GM12878 (cell line): ENCODE measurements at regions not wholly inside any gene's neighbourhood (a gene's known extent, or its start where the extent isn't known, plus 50 kb on each side); places are given as distances from the start of the nearest gene placed in this dataset.

ENCODE experiments used
- ATAC-seq: fragments of 200-7000 bp; cut with Tn5 transposase; 3 replicates; pipeline ENCODE4 v1.9.1; 2020; ENCODE audit warnings: mild to moderate bottlenecking, moderate library complexity
- BruUV-seq: library from RNA; stranded (reverse); fragments of 400-500 nt; replicated peaks from 2 replicates; lab custom pipeline; 2021; lab: Mats Ljungman, UMichigan
- CTCF ChIA-PET: fragments of 300-600 bp; sonication (Branson Sonifier 250); formaldehyde crosslinking; extraction: SDS; loops from one replicate; lab custom pipeline; 2021; ENCODE audit warnings: inconsistent platforms; lab: Yijun Ruan, JAX
- POLR2A ChIA-PET: fragments of 350-600 bp; formaldehyde crosslinking; extraction: SDS; loops from one replicate; lab custom pipeline; 2021; ENCODE audit warnings: inconsistent platforms; lab: Charles Lee
- RAD21 ChIA-PET: fragments of 300-600 bp; sonication (Branson Sonifier 250); formaldehyde crosslinking; loops from one replicate; lab custom pipeline; 2023; ENCODE audit warnings: antibody characterized with exemption; ENCODE audit not compliant: unreplicated experiment; lab: Charles Lee
- SMC1A ChIA-PET: fragments of 300-600 bp; sonication (Branson Sonifier 250); formaldehyde crosslinking; loops from one replicate; lab custom pipeline; 2023; ENCODE audit not compliant: unreplicated experiment, uncharacterized antibody; lab: Charles Lee
- DNase-seq: peaks from one replicate; pipeline ENCODE4 v3.0.0-alpha.2; 2011; ENCODE audit warnings: low read depth, low spot score
- FAIRE-seq: peaks from 3 replicates; lab custom pipeline; 2011; peaks lifted over from hg19 to GRCh38; lab: Jason Lieb, UNC
- H2AFZ ChIP-seq: 2 replicates; pipeline ENCODE4 v1.6.0; 2011; ENCODE audit warnings: low read depth, low read length, control low read depth; ENCODE audit not compliant: control insufficient read depth
- H3K27ac ChIP-seq: 2 replicates; pipeline ENCODE4 v1.5.1; 2011; ENCODE audit warnings: control low read depth; ENCODE audit not compliant: control insufficient read depth, insufficient read depth
- H3K27me3 ChIP-seq, 2 experiments: replicated peaks in 1 of 2; 2 replicates each; pipeline versions ENCODE4 v1.6.0 to v1.6.1; 2011; ENCODE audit warnings: low read length in 1 of 2; ENCODE audit not compliant: control insufficient read depth in 2 of 2, insufficient read depth in 2 of 2
- H3K36me3 ChIP-seq, 2 experiments: 2 replicates each; pipeline ENCODE4 v1.5.1; 2011; ENCODE audit warnings: low read length in 1 of 2; ENCODE audit not compliant: control insufficient read depth in 2 of 2, insufficient read depth in 2 of 2
- H3K4me1 ChIP-seq: 2 replicates; pipeline ENCODE4 v1.6.1; 2011; ENCODE audit warnings: mild to moderate bottlenecking, low read length, moderate library complexity, mixed read lengths; ENCODE audit not compliant: control insufficient read depth, insufficient read depth
- H3K4me2 ChIP-seq: 2 replicates; pipeline ENCODE4 v1.6.0; 2011; ENCODE audit warnings: control low read depth; ENCODE audit not compliant: control insufficient read depth, insufficient read depth
- H3K4me3 ChIP-seq: fragments of 200-600 bp; sonication (generic); 2 replicates; pipeline ENCODE4 v1.5.1; 2016
- H3K79me2 ChIP-seq: 2 replicates; pipeline ENCODE4 v1.6.0; 2011; ENCODE audit warnings: low read length; ENCODE audit not compliant: control insufficient read depth, insufficient read depth
- H3K9ac ChIP-seq: 2 replicates; pipeline ENCODE4 v1.8.0; 2011; ENCODE audit warnings: low read length, control low read depth, mixed read lengths; ENCODE audit not compliant: control insufficient read depth, insufficient read depth
- H3K9me3 ChIP-seq: replicated peaks from 3 replicates; pipeline ENCODE4 v1.5.1; 2011; ENCODE audit warnings: mild to moderate bottlenecking, low read length; ENCODE audit not compliant: control insufficient read depth, insufficient read depth
- H4K20me1 ChIP-seq: 2 replicates; pipeline ENCODE4 v1.6.0; 2011; ENCODE audit not compliant: control insufficient read depth, insufficient read depth
- ASH2L ChIP-seq: fragments of 300-600, 200-600 bp; sonication (generic); IDR thresholded peaks from 2 replicates; pipeline ENCODE4 v1.6.1; 2017; ENCODE audit warnings: low read depth, mild to moderate bottlenecking, borderline replicate concordance
- CBX3 ChIP-seq: fragments of 200-600 bp; sonication (generic); IDR thresholded peaks from 2 replicates; pipeline ENCODE4 v1.6.1; 2016; ENCODE audit warnings: low read depth, borderline replicate concordance
- GATAD2B ChIP-seq: fragments of 450-650 bp; conservative IDR thresholded peaks from 2 replicates; pipeline ENCODE4 v1.6.1; 2017; ENCODE audit warnings: low read depth, mild to moderate bottlenecking, moderate library complexity
- KAT2A ChIP-seq: conservative IDR thresholded peaks from 2 replicates; pipeline ENCODE4 v1.6.1; 2011; ENCODE audit warnings: low read depth, low read length; ENCODE audit not compliant: control insufficient read depth
- KLF5 ChIP-seq: fragments of 450-650 bp; IDR thresholded peaks from 2 replicates; pipeline ENCODE4 v1.6.1; 2014; ENCODE audit warnings: mild to moderate bottlenecking; ENCODE audit not compliant: partially characterized antibody
- NR2C1 ChIP-seq: fragments of 450-650 bp; IDR thresholded peaks from 2 replicates; pipeline ENCODE4 v1.6.1; 2017; ENCODE audit warnings: antibody characterized with exemption, mild to moderate bottlenecking, moderate library complexity
- NR2F1 ChIP-seq: fragments of 450-650 bp; conservative IDR thresholded peaks from 2 replicates; pipeline ENCODE4 v1.6.1; 2017; ENCODE audit warnings: mild to moderate bottlenecking
- PML ChIP-seq: IDR thresholded peaks from 2 replicates; pipeline ENCODE4 v1.6.1; 2012; ENCODE audit warnings: low read length, inconsistent platforms
- RBBP5 ChIP-seq: fragments of 200-600 bp; sonication (generic); conservative IDR thresholded peaks from 2 replicates; pipeline ENCODE4 v1.6.1; 2016
- RELA ChIP-seq: fragments of 450-650 bp; IDR thresholded peaks from 2 replicates; pipeline ENCODE4 v1.8.0; 2014; ENCODE audit warnings: borderline replicate concordance; ENCODE audit not compliant: partially characterized antibody
- SUPT20H ChIP-seq: IDR thresholded peaks from 2 replicates; pipeline ENCODE4 v1.6.1; 2011; ENCODE audit warnings: low read depth, mild to moderate bottlenecking, low read length, moderate library complexity, borderline replicate concordance; ENCODE audit not compliant: control insufficient read depth
- YY1 ChIP-seq: IDR thresholded peaks from 2 replicates; pipeline ENCODE4 v1.6.1; 2011; ENCODE audit warnings: low read depth, mild to moderate bottlenecking, low read length
- ZSCAN29 ChIP-seq: fragments of 450-650 bp; IDR thresholded peaks from 2 replicates; pipeline ENCODE4 v1.6.1; 2017; ENCODE audit warnings: mild to moderate bottlenecking, moderate library complexity
- WGBS: methylation state at CpG from one replicate; pipeline ENCODE4 v1.1.6; 2016; ENCODE audit warnings: low lambda C conversion rate; ENCODE audit not compliant: insufficient replicate concordance, insufficient coverage; ENCODE audit errors: missing lambda C conversion rate; 5-methylcytosine and 5-hydroxymethylcytosine counted together
- in situ Hi-C: fragments of 300-500 bp; cut with MboI; formaldehyde crosslinking; loops from 9 replicates; pipeline ENCODE4 v1.14.3; 2018; ENCODE audit warnings: mixed read lengths
- intact Hi-C: fragments of 100-400 bp; cut with micrococcal nuclease; formaldehyde crosslinking; loops from one replicate; pipeline ENCODE4 v1.14.2; 2022; ENCODE audit not compliant: unreplicated experiment
- TF ChIP-seq, protein P1 (sequence below): fragments of 450-650 bp; IDR thresholded peaks from 2 replicates; pipeline ENCODE4 v1.6.1; 2016; ENCODE audit warnings: mild to moderate bottlenecking
- TF ChIP-seq, protein P2 (sequence below): fragments of 450-650 bp; IDR thresholded peaks from 2 replicates; pipeline ENCODE4 v1.6.1; 2016; ENCODE audit warnings: mild to moderate bottlenecking, moderate library complexity, borderline replicate concordance
- TF ChIP-seq, protein P3 (sequence below): IDR thresholded peaks from 2 replicates; pipeline ENCODE4 v1.6.1; 2011; ENCODE audit warnings: low read depth, low read length, improper control_type of control experiment, borderline replicate concordance

DNA sequence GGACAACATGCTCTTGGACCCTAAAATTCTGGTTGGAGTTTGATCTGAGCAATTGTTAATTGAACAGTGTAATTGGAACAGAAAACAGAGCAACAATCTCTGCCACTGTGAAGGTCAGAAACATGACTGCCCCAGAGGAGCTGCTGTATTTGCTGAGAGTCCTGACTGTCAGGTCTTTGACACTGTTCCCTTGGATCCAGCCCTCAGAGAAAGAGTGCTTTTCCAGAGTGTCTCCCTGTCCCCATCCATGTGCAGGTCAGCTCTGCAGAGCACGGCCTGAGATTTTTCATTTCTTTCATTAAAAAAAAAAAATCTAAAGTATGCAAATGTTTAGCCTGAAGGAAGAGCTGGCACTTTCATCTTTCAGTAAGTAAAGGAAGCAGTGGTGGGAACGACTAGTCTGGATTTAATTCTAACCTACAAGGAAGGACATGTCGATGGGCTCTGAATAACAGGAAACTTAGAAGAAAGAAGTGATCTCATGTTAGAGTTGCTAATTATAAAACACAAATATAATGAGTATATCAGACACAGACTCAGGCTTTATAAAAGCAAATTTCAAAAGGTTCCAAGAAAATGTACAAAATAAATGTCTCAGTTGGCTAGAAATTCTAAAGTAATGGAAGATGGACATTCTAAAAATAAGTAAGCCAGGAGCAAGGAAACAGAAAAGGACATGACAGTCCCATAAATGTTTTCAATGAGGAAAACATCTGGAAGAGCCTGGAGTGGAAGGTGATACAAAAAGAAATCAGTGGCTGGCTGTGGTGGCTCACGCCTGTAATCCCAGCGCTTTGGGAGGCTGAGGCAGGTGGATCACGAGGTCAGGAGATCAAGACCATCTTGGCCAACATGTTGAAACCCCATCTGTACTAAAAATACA, 876.5 kb downstream of the EPHA4 start:
- Histone ChIP-seq H3K4me3 (no peak overlapping the region), H3K4me2 (no peak overlapping the region), H4K20me1 (no peaks in the 10 kb centered on the region), H3K27me3 (no peaks in the 10 kb centered on the region), H3K36me3 (no peaks in the 10 kb centered on the region), H3K27ac (no peak overlapping the region), H3K9me3 (no peaks in the 10 kb centered on the region), H3K9ac (no peak overlapping the region), H3K79me2 (no peaks in the 10 kb centered on the region), H3K4me1 (no peaks in the 10 kb centered on the region), H2AFZ (no peak overlapping the region)
- FAIRE-seq (no peak), DNase-seq (no peak), ATAC-seq (no peak)
- in situ Hi-C loops: no loop called here
- ChIA-PET POLR2A (no interaction called here), RAD21 (no interaction called here), SMC1A (interaction anchor here (0.6 to 0.7 kb wide), 3 partner anchors 204 to 864 kb away, joined by 3 to 5 read pairs (median 3); no protein-coding TSS in a partner anchor), CTCF (no interaction called here)
- 23% methylated on average over 6 of the region's 6 CpGs for WGBS
- no TSS peak for BruUV-seq
- intact Hi-C loops: no loop called here
- TF ChIP-seq GATAD2B (no peak), RBBP5 (no peak), KLF5 (no peak), RELA (no peak), PML (no peak), NR2C1 (no peak), ZSCAN29 (no peak), CBX3 (no peak), KAT2A (no peak), NR2F1 (no peak), YY1 (no peak), ASH2L (no peak), SUPT20H (no peak)
- TF ChIP-seq, protein P1, sequence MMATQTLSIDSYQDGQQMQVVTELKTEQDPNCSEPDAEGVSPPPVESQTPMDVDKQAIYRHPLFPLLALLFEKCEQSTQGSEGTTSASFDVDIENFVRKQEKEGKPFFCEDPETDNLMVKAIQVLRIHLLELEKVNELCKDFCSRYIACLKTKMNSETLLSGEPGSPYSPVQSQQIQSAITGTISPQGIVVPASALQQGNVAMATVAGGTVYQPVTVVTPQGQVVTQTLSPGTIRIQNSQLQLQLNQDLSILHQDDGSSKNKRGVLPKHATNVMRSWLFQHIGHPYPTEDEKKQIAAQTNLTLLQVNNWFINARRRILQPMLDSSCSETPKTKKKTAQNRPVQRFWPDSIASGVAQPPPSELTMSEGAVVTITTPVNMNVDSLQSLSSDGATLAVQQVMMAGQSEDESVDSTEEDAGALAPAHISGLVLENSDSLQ: no peak
- TF ChIP-seq, protein P2, sequence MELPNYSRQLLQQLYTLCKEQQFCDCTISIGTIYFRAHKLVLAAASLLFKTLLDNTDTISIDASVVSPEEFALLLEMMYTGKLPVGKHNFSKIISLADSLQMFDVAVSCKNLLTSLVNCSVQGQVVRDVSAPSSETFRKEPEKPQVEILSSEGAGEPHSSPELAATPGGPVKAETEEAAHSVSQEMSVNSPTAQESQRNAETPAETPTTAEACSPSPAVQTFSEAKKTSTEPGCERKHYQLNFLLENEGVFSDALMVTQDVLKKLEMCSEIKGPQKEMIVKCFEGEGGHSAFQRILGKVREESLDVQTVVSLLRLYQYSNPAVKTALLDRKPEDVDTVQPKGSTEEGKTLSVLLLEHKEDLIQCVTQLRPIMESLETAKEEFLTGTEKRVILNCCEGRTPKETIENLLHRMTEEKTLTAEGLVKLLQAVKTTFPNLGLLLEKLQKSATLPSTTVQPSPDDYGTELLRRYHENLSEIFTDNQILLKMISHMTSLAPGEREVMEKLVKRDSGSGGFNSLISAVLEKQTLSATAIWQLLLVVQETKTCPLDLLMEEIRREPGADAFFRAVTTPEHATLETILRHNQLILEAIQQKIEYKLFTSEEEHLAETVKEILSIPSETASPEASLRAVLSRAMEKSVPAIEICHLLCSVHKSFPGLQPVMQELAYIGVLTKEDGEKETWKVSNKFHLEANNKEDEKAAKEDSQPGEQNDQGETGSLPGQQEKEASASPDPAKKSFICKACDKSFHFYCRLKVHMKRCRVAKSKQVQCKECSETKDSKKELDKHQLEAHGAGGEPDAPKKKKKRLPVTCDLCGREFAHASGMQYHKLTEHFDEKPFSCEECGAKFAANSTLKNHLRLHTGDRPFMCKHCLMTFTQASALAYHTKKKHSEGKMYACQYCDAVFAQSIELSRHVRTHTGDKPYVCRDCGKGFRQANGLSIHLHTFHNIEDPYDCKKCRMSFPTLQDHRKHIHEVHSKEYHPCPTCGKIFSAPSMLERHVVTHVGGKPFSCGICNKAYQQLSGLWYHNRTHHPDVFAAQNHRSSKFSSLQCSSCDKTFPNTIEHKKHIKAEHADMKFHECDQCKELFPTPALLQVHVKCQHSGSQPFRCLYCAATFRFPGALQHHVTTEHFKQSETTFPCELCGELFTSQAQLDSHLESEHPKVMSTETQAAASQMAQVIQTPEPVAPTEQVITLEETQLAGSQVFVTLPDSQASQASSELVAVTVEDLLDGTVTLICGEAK: no peak
- TF ChIP-seq, protein P3, sequence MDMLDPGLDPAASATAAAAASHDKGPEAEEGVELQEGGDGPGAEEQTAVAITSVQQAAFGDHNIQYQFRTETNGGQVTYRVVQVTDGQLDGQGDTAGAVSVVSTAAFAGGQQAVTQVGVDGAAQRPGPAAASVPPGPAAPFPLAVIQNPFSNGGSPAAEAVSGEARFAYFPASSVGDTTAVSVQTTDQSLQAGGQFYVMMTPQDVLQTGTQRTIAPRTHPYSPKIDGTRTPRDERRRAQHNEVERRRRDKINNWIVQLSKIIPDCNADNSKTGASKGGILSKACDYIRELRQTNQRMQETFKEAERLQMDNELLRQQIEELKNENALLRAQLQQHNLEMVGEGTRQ: no peak
